GM18907 (cell line): ENCODE measurements at regions not wholly inside any gene's neighbourhood (a gene's known extent, or its start where the extent isn't known, plus 50 kb on each side); places are given as distances from the start of the nearest gene placed in this dataset.
"Not testable (repeated sequence)": the region's sequence is repeated elsewhere in the genome, so short reads cannot be mapped to it uniquely, and the experiment has no call there.

Source experiments
- ATAC-seq: cut with Tn5 transposase; IDR thresholded peaks from one replicate; pipeline ENCODE4 v1.9.1; 2021; ENCODE audit warnings: mild to moderate bottlenecking, moderate library complexity; ENCODE audit not compliant: unreplicated experiment

DNA sequence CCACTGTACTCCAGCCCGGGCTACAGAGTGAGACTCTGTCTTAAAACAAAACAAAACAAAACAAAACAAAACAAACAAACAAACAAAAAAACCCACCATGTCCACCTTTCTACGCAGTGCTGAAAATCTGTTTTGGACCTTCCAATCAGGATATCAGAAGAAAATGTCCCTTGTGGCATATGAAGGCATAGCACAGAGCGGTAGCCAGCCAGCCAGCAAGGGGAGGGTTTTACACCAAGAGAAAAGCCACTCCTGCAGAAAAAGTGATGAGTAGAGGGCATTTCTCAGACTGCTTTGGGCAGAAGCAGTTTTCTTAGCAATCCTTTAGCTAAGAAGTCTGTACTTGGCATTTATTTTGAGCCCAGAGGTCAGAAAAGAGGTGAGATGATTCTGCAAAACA, 612.2 kb downstream of the TYW1 start:
- no peak for ATAC-seq

DNA sequence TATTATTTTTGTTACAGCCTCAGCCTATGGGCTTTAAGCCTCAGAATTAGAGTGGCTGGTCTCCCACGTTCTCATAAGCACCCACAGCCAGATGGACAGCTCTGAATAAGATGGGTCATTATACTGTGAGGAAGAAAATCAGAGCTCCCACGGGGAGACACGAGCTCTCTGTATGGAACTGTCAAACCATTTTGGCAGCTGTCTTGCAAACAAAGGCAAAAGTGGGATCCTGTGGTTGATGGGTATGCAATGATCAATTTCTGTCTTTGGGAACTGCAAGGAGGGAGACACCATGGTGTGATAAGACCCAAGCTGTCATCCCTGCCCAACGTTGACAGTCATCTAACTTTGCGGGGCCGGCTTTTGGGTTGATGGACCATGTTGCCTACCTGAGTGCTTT, 614.3 kb downstream of the TYW1 start:
- no peak for ATAC-seq

DNA sequence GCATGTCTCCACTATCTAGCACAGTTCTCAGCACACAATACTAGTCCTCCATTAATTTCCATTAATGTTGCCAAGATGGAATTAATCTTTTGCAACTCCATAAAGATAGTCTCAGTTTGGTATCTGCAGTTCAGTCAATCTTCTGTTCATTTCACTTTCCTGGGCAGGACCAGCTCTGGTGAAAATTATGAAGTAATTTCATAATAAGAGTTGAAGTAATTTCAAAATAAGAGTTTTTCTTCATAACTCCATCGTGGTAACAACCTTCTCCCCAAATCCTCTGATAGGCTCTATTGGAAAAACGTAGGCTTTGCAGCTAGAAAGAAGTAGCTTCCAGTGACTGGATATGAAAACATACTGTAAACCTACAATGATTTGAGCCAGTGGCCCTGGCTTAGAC, 618.2 kb downstream of the TYW1 start:
- ATAC-seq = no peak

DNA sequence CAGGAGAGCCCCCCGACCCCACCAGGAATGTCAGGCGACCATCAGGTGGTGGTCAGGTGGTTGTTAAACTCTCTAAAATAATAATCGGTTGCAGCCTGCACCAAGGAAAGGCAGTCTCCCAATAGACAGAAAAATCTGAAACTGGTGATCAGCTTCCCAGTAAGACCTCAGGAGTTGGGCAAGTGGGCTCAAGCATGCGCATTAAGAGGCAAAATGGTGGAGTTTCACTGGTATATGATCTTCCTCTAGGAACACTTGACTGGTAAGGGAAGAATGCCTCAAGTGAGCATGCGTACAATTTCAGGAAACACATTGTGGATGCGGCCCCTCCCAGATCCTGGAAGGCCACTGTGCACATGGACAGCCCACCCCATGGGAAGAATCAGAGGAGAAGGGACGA, 619.9 kb downstream of the TYW1 start:
- ATAC-seq = no peak

DNA sequence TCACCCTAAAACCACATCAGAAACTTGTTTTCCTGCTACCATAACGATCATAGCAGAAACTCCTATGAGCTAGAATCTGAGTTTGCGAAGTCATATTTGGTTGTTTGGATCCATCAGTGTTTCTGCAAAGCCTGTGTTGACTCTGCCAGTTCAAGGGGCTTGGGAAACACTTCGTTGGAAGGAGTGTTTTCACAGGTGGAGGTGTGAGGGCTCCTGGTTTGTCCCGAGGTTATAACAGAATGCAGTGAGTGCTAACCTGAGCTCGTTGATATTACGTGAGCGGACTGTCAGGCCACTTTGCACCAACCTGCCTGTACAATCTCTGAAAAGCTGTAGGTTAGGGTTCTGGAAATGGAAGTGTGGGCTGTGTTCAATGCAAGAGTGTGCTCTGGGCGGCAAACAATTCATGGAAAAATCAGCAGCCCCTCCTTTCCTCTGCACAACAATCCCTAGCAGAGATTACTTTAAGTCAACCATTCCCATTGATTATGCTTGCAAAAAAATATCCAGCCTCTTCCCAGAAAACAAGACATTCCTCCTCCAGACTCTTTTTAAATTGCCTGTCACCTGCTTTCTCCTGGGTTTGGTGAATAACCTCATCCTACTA, 622.0 kb downstream of the TYW1 start:
- ATAC-seq = no peak

DNA sequence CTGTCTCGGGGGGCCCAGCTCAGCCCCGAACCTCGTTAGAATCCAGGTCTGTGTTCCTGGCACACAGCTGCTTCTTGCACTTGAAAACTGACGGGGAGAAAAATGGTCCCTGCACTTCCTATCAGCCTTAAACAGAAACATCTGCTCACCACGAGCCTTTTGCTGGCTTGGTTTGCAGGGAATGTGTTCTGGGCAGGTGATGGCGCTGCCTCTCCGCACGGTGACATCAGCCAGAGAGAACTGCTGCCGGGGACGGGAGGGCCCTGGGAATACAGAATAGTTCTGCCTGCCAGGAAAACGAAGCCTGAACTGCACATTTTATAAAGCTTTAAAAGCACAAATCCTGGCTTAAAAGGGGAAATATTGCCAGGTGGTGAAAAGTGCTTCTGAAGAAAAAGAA, 622.5 kb downstream of the TYW1 start:
- ATAC-seq = no peak

DNA sequence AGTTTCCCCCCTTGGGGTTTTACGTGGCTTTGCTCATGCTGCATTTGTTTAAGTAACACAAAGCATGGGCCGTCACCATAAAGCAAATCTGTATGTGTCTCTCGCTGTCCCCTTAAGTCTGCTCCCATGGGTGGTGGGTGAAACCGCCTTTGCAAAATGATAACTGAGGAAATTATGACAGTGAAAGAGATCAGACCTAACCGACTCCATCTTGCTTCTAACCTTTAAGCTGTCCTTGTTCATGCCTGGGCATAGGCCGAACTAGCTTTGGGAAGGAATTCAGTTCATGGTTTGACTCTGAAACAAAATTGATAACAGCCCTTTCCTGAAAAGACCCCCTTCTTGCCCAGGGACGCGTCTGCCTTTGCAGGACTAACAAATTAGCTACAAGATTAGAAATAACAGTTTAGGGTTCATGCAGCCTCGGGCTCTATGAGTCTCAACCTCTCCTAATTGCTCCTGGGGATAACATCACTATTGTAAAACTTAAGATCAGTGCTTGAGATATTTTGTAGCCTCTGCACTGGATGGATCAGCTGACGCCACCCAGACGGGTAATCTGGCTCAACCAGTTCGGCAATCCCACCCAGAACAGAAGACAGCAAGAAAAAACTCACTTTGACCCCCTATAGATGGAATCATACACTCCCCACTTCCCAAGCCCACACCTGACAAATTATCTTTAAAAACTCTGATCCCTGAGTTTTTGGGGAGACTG, 623.7 kb downstream of the TYW1 start:
- ATAC-seq = no peak

DNA sequence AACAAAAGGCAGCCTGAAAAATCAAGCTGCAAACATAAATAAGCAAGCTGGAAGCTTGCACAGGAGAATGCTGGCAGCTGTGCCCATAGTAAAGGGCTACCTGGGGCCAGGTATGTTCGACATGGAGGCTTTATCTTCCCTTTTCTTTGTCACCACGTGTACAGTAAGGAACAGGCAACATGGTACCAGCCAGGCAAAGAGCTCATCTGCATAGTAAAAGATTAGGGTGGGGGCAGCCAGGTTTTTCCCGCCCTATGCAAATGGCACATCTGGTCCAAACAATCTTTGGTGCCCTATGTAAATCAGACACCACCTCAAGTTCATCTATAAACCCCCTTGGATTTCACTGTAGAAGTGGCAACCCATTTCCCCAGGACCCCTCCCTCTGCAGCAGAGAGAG, 625.1 kb downstream of the TYW1 start:
- no peak for ATAC-seq

DNA sequence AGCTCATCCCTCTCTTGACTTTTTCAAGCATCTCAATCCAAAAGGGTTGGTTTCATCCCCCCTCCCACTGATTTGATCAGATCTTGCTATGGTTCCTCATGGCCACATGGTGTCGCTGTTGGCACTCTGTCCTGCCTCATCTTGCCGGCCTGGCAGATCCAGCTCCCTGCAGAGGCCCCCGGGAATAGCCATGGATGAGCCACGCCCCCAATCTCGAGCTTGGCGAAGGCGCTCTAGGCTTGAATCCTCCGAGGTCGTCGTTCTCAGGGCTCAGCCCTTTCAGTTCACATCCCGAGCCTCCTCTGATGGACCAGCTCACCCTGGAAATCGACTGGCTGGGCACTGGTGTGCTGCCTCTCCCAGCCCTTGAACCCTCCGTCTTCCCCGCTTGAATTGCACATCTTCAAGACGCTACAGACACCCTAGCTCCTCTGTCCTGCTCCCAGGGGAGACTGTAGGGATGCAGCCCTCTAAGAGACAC, 628.7 kb downstream of the TYW1 start:
- no peak for ATAC-seq

DNA sequence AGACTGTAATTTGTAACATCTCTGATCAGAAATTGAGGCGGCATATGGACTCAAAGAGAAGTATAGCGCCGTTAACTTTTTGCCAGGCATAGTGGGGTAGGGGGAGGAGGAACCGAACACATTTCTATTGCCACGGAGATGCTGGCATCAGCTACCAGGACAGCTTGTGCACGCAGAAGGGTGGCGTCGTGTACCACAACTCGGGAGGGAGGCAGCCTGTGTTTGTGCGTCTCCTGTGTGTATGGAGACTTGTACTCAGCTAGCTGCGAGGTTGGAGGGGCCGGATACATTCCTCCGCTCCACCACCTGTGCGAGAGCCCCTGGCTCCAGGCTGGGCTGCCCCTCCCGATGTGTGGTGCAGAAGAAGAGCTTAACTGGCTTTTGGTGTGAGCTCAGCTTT, 634.8 kb downstream of the TYW1 start:
- no peak for ATAC-seq

DNA sequence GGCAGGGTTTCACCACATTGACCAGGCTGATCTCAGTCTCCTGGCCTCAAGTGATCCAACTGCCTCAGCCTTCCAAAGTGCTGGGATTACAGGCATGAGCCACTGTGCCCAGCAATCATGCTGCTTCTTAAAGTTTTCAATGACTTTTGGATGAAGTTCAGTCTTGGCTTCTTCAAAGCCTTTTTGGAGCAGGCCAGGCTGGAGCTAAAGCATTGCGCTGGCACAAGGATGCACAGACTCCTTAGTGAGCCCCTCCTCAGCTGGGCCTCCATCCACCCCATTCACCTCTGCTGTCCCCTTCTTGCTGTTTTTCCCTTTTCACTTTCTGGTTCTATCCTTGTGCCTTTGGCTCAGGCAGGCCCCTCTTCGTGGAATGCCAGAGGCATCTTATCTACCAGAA, 638.6 kb downstream of the TYW1 start:
- ATAC-seq = no peak

DNA sequence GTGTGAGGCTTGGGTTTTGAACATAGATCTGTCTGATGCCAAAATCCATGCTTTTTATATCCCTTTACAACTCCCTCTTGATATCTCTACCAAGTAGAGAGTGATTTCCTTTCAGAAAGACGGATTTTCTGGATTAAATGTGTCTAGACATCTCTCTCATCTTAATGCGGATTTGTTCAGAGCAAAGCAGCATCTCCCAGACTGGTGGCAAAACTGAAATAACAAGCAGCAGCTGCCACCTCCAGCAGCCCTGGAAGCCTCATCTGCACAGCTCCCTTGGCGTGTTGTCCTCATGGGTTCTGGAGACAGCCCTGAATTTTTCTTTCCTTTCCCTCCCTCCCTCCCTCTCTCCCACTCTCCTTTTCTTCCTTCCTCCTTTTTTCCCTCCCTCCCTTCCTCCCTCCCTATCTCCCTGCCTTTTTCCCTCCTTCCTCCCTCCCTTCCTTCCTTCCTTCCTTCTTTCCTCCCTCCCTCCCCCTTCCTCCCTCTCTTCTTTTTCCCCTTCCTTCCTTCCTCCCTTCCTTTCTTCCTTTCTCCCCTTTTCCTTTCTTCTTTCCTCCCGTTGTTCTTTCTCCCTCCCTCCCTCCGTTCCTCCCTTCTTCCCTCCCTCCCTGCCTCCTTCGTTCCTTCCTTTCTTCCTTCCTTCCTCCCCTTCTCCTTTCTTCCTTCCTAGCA, 639.9 kb downstream of the TYW1 start:
- no peak for ATAC-seq

DNA sequence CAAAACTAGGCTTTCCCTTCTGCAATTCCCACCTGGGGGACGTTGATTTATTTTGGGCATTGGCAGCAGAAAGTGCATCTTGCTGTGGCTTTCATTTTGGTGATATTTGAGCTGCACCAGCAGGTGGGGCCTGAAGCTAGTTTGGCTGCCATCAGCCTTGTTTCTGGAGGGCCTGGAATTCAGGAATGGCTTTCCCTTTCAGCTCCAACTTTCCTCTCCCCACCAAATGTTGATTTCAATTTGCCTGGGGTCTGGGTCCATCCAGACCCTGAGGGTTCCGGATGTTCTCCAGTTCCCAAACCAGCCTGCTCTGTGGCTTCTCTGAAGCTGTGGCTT, 640.4 kb downstream of the TYW1 start:
- no peak for ATAC-seq

DNA sequence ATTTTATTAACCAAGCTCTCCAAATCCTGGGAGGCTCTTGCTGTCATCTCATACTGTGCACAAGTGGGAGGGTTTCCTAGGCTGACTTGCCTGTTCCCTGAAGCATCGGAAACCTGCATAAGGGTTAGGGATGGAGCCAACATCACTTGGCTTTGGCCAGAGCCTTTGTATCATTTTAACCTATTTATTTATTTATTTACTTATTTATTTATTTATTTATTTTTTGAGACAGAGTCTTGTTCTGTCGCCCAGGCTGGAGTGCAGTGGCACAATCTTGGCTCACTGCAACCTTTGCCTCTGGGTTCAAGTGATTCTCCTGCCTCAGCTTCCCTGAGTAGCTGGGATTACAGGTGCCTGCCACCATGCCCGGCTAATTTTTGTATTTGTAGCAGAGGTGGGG, 645.9 kb downstream of the TYW1 start:
- not testable (repeated sequence) for ATAC-seq

DNA sequence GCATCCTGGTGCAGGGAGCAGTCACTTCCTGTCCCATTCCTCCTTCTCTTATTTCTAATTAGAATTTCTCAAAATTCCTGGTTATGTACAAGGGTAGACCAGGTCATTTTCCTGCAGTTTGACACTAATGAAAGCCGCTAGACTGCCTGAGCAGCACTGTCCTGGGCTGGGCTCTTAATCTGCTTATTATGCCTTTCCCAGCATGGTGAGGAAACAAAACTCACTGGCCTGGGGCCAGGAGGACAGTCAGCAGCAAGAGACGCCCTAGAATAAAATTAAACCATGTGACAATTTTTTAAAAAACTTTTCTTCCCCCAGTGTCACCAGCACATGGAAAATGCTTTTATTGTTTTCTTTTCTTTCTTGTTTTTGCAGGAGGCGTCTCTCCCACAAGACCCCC, 647.5 kb downstream of the TYW1 start:
- no peak for ATAC-seq

DNA sequence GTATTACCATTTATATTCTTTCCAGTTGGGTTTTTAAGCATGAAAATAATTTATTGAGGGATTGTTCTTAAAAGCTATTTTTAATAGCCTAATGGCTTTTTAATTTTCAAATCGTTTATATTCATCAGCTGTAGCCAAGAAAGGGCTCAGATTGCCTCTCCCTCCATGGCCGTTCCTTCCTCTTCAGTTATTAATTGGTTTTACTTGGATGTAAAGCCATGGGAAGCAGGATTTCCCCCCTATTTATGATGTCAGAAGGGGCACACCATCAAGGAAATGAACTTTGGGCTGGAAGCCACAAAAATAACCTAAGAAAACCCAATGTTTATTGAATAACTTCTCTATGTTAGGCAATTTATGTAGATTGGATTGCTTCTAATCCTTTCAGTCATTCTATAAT, 656.3 kb downstream of the TYW1 start:
- ATAC-seq = no peak

DNA sequence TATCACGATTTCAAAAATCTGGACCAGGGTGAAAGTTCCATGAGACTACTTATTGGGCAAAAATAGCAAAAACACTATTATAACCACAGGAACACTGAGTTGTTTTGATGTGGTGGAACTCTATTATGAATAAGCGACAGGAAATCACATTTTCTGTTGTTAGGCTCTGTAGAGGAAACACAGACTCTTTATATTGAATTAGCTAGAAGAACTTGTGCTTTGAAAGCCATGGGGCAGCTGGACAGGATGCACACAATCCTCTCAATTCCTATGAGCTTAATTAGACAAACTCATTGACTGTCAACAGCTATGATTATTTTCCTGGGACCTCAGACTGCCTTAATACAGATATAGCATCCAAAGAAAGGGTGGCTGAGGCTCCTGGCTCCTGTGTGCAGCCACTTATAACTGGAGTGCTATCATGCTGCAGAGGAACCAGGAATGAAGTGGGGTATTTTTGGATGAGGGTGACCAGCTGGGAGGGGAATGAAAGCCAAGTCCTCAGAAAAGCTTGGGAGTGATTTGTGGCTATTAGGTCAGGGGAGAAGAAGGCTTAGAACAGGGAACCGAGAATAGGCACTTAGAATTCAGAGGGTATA, 657.3 kb downstream of the TYW1 start:
- ATAC-seq = no peak

DNA sequence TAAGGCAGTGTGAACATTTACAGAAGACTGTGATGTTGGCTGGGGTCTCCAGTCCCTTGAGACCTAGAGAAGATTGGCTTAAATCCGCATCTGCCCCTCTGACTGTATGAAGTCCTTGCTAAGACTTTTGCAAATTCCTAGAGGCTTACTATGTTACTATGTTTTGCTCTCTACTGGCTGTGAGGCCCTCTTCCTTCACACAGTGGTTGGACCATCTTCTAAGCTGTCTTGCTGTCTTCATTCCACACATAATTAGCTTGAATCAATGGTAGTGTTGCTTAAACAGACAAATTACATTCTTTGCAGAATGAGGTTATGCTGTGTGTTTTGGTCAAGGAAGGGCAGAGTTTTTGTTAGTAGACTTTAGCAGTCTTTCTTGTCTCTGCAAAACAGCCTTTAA, 658.0 kb downstream of the TYW1 start:
- ATAC-seq = no peak

DNA sequence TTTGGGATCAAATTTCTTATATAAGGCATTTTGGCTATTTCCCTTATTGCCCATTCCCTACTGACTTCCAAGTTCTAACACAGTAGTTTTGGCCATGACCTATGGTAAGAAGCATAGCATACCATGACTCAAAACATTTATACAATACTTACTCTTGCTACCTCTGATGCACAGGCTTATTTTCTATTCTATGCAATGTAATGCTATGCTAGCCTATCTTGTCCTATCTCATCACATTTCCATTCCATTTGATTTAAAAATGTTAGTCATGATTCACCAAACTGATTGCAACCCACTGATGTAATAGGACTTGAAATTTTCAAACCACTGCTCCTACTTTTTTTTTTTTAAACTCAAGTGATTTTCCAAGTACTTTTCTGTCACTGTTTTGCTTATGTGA, 658.5 kb downstream of the TYW1 start:
- no peak for ATAC-seq

DNA sequence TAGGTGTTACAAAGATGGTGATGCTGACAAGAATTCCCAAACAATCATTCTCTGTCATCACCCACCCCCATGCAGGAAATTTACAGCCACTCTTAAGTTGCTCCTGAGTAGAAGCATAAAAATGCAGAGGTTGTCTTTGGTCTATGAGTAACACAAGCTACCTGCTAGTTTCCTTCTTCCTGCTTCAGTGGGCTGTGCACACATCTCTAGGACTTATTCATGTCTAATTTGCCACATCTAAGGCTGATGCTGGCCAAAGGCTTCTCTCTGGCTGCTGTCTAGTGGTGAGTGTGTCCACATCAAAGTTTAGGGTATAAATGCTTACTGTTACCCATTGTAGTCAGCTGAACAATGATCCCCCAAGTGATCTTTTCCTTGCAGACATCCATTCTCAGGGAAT, 662.5 kb downstream of the TYW1 start:
- ATAC-seq = no peak

DNA sequence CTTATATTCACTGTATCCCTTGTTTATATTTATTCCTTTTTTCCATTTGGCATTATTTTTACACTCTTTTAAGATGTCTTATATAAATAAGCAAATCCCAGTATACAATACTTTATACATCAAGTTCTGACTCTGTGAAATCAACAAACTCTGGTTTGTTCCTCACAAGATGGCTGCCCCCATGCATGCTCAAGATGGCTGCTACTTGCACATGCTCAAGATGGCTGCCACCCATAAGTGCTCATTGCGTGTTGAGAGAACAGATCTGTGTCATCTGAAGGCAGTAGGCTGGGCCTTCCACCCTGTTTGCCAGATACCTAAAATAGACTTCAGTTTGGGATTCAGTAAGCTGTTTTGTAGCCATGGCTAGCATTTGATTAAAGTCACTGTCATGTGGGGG, 666.2 kb downstream of the TYW1 start:
- ATAC-seq = no peak

DNA sequence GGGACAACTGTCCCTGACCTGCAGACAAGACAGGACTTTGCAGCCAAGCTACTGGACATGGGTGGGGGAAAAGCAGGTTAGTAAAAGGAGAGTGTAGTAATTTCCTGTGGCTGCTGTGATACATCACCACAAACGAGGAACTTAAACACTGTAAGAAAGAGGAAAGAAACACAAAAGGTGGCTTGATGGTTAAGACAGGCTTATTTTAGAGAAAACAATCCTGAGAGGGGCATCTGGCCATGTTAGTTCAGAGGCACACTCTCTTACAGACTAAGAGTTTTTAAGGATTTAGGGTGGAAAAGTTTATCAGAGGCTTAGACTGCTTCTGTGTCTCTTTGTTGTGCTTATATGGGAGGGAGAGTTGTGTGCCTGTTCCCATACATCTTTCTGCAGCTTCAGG, 667.0 kb downstream of the TYW1 start:
- no peak for ATAC-seq
